A673 (cell line): ENCODE measurements at regions not wholly inside any gene's neighbourhood (a gene's known extent, or its start where the extent isn't known, plus 50 kb on each side); places are given as distances from the start of the nearest gene placed in this dataset.
"Not testable (repeated sequence)": the region's sequence is repeated elsewhere in the genome, so short reads cannot be mapped to it uniquely, and the experiment has no call there.

ENCODE experiments used
- BruUV-seq: library from RNA; stranded (reverse); fragments of 400-500 nt; replicated peaks from 2 replicates; lab custom pipeline; 2021; lab: Mats Ljungman, UMichigan
- CTCF ChIA-PET: fragments of 300-600 bp; sonication (Branson Sonifier 250); formaldehyde crosslinking; loops from one replicate; lab custom pipeline; 2022; ENCODE audit warnings: antibody characterized with exemption; lab: Charles Lee
- POLR2A ChIA-PET: fragments of 300-600 bp; sonication (Branson Sonifier 250); formaldehyde crosslinking; loops from one replicate; lab custom pipeline; 2022; ENCODE audit warnings: antibody characterized with exemption; ENCODE audit not compliant: low non-redundant PET; lab: Charles Lee
- DNase-seq: peaks from one replicate; pipeline ENCODE4 v3.0.0-alpha.2; 2015; ENCODE audit warnings: low spot score
- H3K27ac ChIP-seq: fragments of 200-600 bp; sonication (generic); 2 replicates; pipeline ENCODE4 v1.5.1; 2016; ENCODE audit warnings: mixed run types, low read depth, mild to moderate bottlenecking, mixed read lengths, antibody characterized with exemption, low read length; ENCODE audit not compliant: poor library complexity, severe bottlenecking
- H3K27me3 ChIP-seq: fragments of 200-600 bp; sonication (generic); replicated peaks from 2 replicates; pipeline ENCODE4 v1.6.1; 2017; ENCODE audit warnings: mixed run types, low read depth, mild to moderate bottlenecking, mixed read lengths, antibody characterized with exemption, low read length; ENCODE audit not compliant: insufficient read depth, poor library complexity
- H3K36me3 ChIP-seq: fragments of 200-600 bp; sonication (generic); 2 replicates; pipeline ENCODE4 v1.6.1; 2016; ENCODE audit warnings: mixed run types, mild to moderate bottlenecking, mixed read lengths, antibody characterized with exemption, low read length; ENCODE audit not compliant: insufficient read depth, poor library complexity, severe bottlenecking
- H3K4me1 ChIP-seq: fragments of 200-600 bp; sonication (generic); 2 replicates; pipeline ENCODE4 v1.6.1; 2017; ENCODE audit warnings: mixed run types, mild to moderate bottlenecking, mixed read lengths, antibody characterized with exemption, low read length; ENCODE audit not compliant: insufficient read depth, poor library complexity, severe bottlenecking
- H3K4me3 ChIP-seq: fragments of 200-600 bp; sonication (generic); 2 replicates; pipeline ENCODE4 v1.5.1; 2016; ENCODE audit warnings: low read depth, mixed run types, mild to moderate bottlenecking, mixed read lengths, low read length; ENCODE audit not compliant: poor library complexity, severe bottlenecking
- H3K9me3 ChIP-seq: fragments of 200-600 bp; sonication (generic); 2 replicates; pipeline ENCODE4 v1.6.1; 2016; ENCODE audit warnings: mixed run types, low read depth, mild to moderate bottlenecking, mixed read lengths, antibody characterized with exemption, low read length; ENCODE audit not compliant: poor library complexity, severe bottlenecking
- CTCF ChIP-seq: fragments of 300-800, 200-600 bp; sonication (generic); conservative IDR thresholded peaks from 2 replicates; pipeline ENCODE4 v1.5.1; 2017; ENCODE audit warnings: low read depth, mild to moderate bottlenecking, antibody characterized with exemption, low read length, moderate library complexity, mixed read lengths
- EZH2 ChIP-seq: fragments of 200-600 bp; sonication (generic); IDR thresholded peaks from 2 replicates; pipeline ENCODE4 v1.6.1; 2017; ENCODE audit warnings: borderline replicate concordance, low read depth, mild to moderate bottlenecking, mixed read lengths, antibody characterized with exemption, low read length; ENCODE audit not compliant: poor library complexity, severe bottlenecking
- intact Hi-C: fragments of 100-400 bp; cut with micrococcal nuclease; formaldehyde crosslinking; loops from one replicate; pipeline ENCODE4 v1.10.0; 2022; ENCODE audit not compliant: unreplicated experiment

- no peak for DNase-seq
- Histone ChIP-seq H3K36me3 (no peaks in the 10 kb centered on the region), H3K27me3 (no peaks in the 10 kb centered on the region), H3K4me1 (no peaks in the 10 kb centered on the region), H3K9me3 (no peaks in the 10 kb centered on the region), H3K4me3 (no peak overlapping the region), H3K27ac (no peak overlapping the region)
- ChIA-PET CTCF (no interaction called here), POLR2A (no interaction called here)
- TF ChIP-seq EZH2 (no peak), CTCF (no peak)
- intact Hi-C loops = no loop called here
- BruUV-seq = no TSS peak
Measured at GRCh38 chr4:188347339-188347738, 208.1 kb downstream of the TRIML1 start.

DNA sequence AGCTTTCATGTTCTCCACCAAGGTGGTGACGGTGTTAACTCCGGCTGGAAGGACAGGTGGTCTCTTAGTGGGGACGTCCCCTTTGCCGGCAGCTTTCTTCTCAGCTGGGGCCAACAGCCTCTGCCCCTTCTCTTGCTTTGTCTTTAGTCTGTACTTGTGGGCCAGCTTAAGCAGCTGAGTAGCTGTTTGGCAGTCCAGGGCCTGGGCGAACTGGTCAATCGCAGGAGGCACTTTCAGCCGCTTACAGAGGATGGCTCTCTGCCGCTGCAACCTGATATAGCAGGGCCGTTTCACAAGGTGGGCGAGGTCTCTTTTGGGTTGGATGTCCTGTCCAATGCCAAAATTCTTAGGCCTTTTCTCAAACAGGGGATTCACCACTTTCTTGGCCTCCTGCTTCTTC is 210.3 kb downstream of the TRIML1 start:
- POLR2A ChIA-PET, intact Hi-C loops, H3K27ac ChIP-seq, BruUV-seq, H3K4me3 ChIP-seq, H3K4me1 ChIP-seq, H3K27me3 ChIP-seq, H3K9me3 ChIP-seq, CTCF ChIA-PET, H3K36me3 ChIP-seq, DNase-seq: not testable (repeated sequence)

DNA sequence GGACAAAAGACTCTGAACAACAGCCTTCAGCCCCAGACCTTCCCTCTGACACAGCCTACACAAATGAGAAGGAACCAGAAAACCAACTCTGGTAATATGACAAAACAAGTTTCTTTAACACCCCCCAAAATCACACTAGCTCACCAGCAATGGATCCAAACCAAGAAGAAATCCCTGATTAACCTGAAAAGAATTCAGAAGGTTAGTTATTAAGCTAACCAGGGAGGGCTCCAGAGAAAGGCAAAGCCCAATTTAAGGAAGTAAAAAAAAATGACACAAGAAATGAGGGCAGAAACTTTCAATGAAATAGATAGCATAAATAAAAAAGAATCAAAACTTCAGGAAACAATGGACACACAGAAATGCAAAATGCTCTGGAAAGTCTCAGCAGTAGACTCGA is 224.0 kb downstream of the TRIML1 start:
- no TSS peak for BruUV-seq
- CTCF ChIA-PET = no interaction called here
- intact Hi-C loops = no loop called here

More for the DNA sequence above, 224.0 kb downstream of the TRIML1 start:
- peaks cover 78% of the 10 kb centered on the region for H3K27me3 ChIP-seq
- H3K9me3 ChIP-seq = no peaks in the 10 kb centered on the region
- H3K4me1 ChIP-seq = no peaks in the 10 kb centered on the region
- no peak for DNase-seq
- no peaks in the 10 kb centered on the region for H3K36me3 ChIP-seq
- H3K27ac ChIP-seq = no peak overlapping the region
- TF ChIP-seq EZH2 (no peak), CTCF (no peak)
- H3K4me3 ChIP-seq = no peak overlapping the region
- POLR2A ChIA-PET = no interaction called here
